ACC112 (cell line): ENCODE measurements at regions not wholly inside any gene's neighbourhood (a gene's known extent, or its start where the extent isn't known, plus 50 kb on each side); places are given as distances from the start of the nearest gene placed in this dataset.
"Not testable (repeated sequence)": the region's sequence is repeated elsewhere in the genome, so short reads cannot be mapped to it uniquely, and the experiment has no call there.

Experiments used
- H2AFZ ChIP-seq: fragments of 200-600 bp; sonication (generic); one replicate; pipeline ENCODE4 v1.6.0; 2017; ENCODE audit warnings: antibody characterized with exemption, low read length; ENCODE audit not compliant: unreplicated experiment
- H3K27ac ChIP-seq: fragments of 200-600 bp; sonication (generic); 2 replicates; pipeline ENCODE4 v1.5.1; 2014; ENCODE audit warnings: low read depth, mild to moderate bottlenecking, antibody characterized with exemption, low read length, moderate library complexity
- H3K27me3 ChIP-seq: fragments of 200-600 bp; sonication (generic); 2 replicates; pipeline ENCODE4 v1.6.1; 2014; ENCODE audit warnings: mild to moderate bottlenecking, antibody characterized with exemption, low read length, moderate library complexity, mixed read lengths; ENCODE audit not compliant: insufficient read depth
- H3K36me3 ChIP-seq: fragments of 200-600 bp; sonication (generic); 2 replicates; pipeline ENCODE4 v1.6.1; 2016; ENCODE audit warnings: mild to moderate bottlenecking, antibody characterized with exemption, low read length, moderate library complexity, mixed read lengths; ENCODE audit not compliant: insufficient read depth
- H3K4me1 ChIP-seq: fragments of 200-600 bp; sonication (generic); one replicate; pipeline ENCODE4 v1.6.1; 2016; ENCODE audit warnings: low read length, mixed read lengths; ENCODE audit not compliant: insufficient read depth, unreplicated experiment, control insufficient read depth
- H3K4me3 ChIP-seq: fragments of 200-600 bp; sonication (generic); 2 replicates; pipeline ENCODE4 v1.5.1; 2014; ENCODE audit warnings: mild to moderate bottlenecking, low read depth, low read length
- H3K79me2 ChIP-seq: fragments of 200-600 bp; sonication (generic); one replicate; pipeline ENCODE4 v1.6.0; 2016; ENCODE audit warnings: low read length; ENCODE audit not compliant: control insufficient read depth, unreplicated experiment, insufficient read depth

DNA sequence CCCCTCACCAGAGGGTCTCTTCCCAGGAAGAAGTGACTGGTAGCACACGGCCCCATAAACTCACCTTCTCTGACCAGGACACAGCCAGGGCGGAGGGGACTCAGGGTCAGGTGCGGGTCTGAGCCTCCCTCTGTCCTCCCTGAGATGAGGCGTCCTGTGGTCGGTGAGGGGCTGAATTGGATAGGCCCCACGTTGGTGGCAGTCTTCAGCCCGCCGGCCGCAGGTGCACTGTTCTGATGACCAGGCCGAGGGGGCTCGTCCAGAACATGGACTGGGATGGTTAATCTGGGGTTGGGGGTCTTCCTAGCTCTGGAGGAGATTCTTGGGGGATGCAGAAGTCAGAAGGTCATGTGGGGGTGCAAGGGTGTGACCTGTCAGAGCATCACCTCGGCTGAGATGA, 102.2 kb upstream of the PPP1R26 start:
- Histone ChIP-seq H2AFZ (no peak overlapping the region), H3K4me3 (no peak overlapping the region), H3K79me2 (no peaks in the 10 kb centered on the region), H3K36me3 (no peaks in the 10 kb centered on the region), H3K4me1 (no peaks in the 10 kb centered on the region), H3K27ac (no peak overlapping the region), H3K27me3 (peaks cover 34% of the 10 kb centered on the region)

DNA sequence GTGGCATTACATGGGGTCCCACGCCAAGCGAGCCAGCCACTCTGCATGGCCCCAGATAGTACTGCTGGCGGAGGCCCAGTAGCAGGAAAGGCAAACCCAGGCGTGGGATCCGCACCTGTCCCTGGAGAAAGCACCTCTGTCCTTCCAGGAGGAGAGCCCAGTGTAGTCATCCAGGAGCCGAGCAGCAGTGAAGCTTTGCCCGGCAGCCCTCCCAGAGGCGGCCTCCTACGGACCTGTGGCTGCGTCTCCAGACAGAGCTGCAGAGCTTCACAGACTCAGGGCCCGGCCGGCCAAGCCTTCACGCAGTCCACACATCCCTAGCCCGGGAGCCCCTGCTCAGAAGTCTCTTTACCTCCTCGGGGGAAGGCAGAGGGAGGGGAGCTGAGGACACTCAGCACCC, 100.8 kb upstream of the PPP1R26 start:
- no peaks in the 10 kb centered on the region for H3K4me1 ChIP-seq

DNA sequence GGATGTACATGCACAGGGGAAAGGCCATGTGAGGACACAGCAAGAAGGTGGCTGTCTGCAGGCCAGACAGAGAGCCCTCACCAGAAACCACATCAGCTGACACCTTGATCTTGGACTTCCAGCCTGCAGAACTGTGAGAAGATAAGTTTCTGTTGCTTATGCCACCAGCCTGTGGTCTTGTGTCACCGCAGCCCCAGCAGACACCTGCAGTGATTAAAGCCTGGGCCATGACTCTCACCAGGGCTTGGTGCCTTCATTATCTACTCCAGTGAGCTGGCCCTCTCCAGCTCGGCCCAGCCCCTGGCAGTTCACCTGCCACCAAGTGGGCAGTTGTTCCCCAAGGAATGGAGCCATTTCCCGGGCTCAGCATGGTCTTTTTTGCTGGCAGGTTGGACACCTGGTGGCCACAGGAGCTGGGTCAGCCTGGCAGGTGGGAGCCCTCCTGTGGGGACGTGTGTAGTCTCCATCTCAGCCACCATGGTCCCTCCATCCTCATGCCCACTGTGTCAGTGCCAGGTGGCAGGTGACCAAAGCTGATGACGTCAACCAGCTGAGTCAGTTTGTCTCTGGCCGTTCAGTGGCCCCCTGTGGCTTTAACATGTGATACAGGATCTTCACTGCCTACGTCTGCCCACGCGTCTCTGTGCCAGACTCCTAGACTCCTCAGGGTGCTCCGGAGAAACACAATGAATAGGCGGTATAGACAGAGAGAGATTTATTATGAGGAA, 99.9 kb upstream of the PPP1R26 start:
- Histone ChIP-seq H2AFZ (no peak overlapping the region), H3K4me1 (no peaks in the 10 kb centered on the region), H3K79me2 (no peaks in the 10 kb centered on the region), H3K27me3 (peaks cover 28% of the 10 kb centered on the region), H3K4me3 (no peak overlapping the region), H3K27ac (no peak overlapping the region), H3K36me3 (no peaks in the 10 kb centered on the region)

More for the DNA sequence above, 100.8 kb upstream of the PPP1R26 start:
- no peak overlapping the region for H2AFZ ChIP-seq
- H3K36me3 ChIP-seq: no peaks in the 10 kb centered on the region
- H3K4me3 ChIP-seq: no peak overlapping the region
- H3K27me3 ChIP-seq: peaks cover 34% of the 10 kb centered on the region
- no peaks in the 10 kb centered on the region for H3K79me2 ChIP-seq
- no peak overlapping the region for H3K27ac ChIP-seq

DNA sequence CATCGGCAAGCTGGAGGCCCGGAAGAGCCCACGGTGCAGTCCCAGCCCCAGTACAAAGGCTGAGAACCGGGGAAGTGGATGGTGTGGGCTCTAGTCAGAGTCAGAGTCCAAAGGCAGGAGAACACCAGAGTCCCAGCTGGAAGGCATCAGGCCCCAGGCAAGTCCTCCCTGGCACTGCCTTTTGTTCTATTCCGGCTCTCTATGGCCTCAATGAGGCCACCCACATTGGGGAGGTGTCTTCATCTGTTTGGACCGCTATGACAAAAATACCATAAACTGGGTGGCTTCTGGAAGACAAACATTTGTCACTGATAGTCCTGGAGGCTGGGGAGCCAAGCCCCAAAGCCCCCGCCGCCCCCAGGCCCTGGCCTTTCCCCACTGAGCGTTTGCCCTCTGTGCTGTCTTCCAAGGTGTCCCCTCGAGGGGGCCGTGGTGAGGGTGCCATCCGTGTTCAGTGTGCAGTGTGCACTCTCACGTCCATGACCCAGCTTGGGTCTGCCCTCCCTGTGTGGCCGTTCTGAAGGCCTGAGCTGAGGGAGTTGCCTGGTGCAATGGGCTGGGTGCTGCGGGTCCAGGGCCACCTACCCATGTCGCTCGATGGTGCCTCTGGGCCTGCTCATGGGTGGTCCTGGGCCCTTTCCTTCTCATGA, 99.1 kb upstream of the PPP1R26 start:
- Histone ChIP-seq H2AFZ (no peak overlapping the region), H3K4me1 (no peaks in the 10 kb centered on the region), H3K36me3 (no peaks in the 10 kb centered on the region), H3K79me2 (no peaks in the 10 kb centered on the region), H3K27me3 (peaks cover 22% of the 10 kb centered on the region), H3K27ac (no peak overlapping the region), H3K4me3 (no peak overlapping the region)

DNA sequence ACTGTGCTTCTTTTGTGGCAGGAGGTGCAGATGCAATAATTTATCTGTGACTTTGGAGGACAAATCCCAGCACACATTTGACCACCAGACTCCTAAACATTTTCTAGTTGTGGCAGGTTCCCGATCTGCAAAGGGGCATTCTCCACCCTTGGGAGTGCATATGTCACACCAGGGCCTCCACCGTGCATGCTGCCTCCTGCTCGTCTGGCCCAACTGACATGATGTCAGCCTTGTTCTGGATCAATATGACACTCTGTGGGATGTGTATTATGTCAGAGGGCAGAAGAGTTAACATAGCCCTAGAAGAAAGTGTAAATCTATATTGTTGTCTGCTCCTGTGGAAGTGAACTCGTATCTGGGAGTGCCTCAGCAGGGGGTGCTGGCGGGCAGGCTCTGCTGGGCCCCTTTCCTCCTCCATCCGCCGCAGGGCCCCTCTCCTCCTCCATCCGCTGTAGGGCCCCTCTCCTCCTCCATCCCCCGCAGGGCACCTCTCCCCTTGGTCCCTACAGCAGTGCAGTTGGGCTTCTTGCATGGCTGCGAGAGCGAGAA, 97.7 kb upstream of the PPP1R26 start:
- Histone ChIP-seq H3K4me1 (no peaks in the 10 kb centered on the region), H3K27ac (no peak overlapping the region), H3K79me2 (no peaks in the 10 kb centered on the region), H2AFZ (no peak overlapping the region), H3K4me3 (no peak overlapping the region), H3K36me3 (no peaks in the 10 kb centered on the region), H3K27me3 (peaks cover 8% of the 10 kb centered on the region; the same call in 1 of the 2 replicates)

DNA sequence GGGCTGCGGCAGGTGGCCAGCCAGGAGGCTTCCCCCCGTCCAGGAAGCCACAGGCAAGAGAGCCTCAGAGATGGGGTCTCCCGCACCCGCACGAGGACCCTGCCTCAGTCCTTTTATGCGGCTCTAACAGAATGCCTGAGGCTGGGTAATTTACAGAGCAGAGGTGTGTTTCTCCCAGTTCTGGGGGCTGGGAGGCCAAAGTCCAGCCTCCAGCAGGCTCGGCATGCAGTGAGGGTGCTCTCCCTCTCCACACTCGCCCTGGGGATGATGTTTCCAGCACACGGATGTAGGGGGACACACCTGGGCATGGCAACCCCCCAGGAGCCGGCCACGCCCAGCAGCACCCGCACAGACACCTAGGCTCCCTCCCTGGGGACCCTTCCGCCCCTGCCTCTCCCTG, 95.4 kb upstream of the PPP1R26 start:
- no peaks in the 10 kb centered on the region for H3K79me2 ChIP-seq

DNA sequence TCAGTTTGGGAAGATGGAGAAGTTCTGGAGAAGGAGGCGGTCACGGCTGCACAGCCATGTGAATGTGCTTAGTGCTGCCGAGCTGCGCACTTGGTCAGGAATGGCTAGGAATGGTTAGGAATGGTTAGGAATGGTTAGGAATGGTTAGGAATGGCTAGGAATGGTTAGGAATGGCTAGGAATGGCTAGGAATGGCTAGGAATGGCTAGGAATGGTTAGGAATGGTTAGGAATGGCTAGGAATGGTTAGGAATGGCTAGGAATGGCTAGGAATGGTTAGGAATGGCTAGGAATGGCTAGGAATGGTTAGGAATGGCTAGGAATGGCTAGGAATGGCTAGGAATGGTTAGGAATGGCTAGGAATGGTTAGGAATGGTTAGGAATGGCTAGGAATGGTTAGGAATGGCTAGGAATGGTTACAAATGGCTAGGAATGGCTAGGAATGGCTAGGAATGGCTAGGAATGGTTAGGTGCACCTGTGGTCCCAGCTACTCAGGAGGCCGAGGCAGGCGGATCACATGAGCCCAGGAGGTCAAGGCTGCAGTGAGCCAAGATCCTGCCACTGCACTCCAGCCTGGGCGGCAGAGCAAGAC, 94.7 kb upstream of the PPP1R26 start:
- not testable (repeated sequence) for H3K4me3 ChIP-seq, H3K36me3 ChIP-seq, H2AFZ ChIP-seq, H3K79me2 ChIP-seq, H3K4me1 ChIP-seq, H3K27me3 ChIP-seq, H3K27ac ChIP-seq

More for the DNA sequence above, 95.4 kb upstream of the PPP1R26 start:
- Histone ChIP-seq H3K4me3 (no peak overlapping the region), H3K36me3 (no peaks in the 10 kb centered on the region), H3K27ac (no peak overlapping the region), H2AFZ (no peak overlapping the region), H3K4me1 (no peaks in the 10 kb centered on the region), H3K27me3 (no peaks in the 10 kb centered on the region)

DNA sequence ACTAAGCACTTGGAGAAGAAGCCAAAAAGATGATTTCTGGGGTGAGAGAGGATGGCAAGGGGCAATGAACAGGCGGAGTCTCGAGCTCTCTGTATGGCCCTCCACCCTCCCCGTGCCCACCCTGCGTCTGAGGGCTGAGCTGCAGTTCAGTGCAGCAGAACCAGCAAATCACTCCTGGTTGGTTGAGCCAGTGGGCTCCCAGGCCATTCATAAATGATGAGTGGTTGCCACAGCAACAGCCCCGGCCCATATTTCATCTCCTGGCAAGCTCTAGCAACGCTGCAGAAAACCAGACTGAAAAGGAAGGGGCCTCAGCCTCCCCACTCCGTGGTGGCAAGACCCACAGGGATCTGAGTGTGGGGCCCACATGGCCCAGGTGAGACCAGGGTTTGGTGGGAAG, 93.8 kb upstream of the PPP1R26 start:
- Histone ChIP-seq H3K79me2 (no peaks in the 10 kb centered on the region), H3K4me3 (no peak overlapping the region), H3K27me3 (no peaks in the 10 kb centered on the region), H3K4me1 (no peaks in the 10 kb centered on the region), H2AFZ (no peak overlapping the region), H3K36me3 (no peaks in the 10 kb centered on the region), H3K27ac (no peak overlapping the region)

DNA sequence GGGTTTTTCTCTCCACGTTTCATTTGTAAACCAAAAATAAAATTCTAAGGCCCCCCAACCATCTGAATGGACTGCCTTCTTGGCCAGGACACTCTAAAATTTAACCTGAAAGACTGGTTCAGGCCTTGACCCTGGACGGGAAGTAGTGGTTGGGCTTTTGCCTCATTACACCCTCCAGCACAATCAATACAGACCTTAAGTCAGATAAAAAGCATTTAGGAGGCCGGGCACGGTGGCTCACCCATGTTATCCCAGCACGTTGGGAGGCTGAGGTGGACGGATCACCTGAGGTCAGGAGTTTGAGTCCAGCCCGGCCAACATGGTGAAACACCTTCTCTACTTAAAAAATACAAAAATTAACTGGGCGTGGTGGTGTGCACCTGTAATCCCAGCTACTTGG, 91.6 kb upstream of the PPP1R26 start:
- Histone ChIP-seq H3K4me1 (no peaks in the 10 kb centered on the region), H3K27ac (no peak overlapping the region), H2AFZ (no peak overlapping the region), H3K79me2 (no peaks in the 10 kb centered on the region), H3K27me3 (peaks cover 4% of the 10 kb centered on the region; the same call in 1 of the 2 replicates), H3K4me3 (no peak overlapping the region), H3K36me3 (no peaks in the 10 kb centered on the region)

DNA sequence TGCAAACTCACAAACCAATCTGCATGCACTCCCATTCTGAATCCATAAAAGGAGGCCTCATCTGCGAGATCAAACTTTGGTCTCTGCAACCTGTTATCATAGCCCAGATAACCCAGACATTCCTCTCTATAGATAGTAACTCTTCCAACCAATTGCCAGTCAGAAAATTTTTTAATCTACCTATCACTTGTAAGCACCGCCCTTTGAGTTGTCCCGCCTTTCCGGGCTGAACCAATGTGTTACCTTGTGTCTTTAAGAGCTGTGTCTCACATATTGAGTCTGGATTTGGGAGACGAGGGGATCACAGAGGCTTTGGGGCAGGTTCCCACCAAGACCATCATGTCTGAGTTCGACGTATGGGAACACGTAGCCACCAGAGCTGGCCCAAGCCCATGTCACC, 91.1 kb upstream of the PPP1R26 start:
- Histone ChIP-seq H3K27ac (no peak overlapping the region), H2AFZ (no peak overlapping the region), H3K79me2 (no peaks in the 10 kb centered on the region), H3K36me3 (no peaks in the 10 kb centered on the region), H3K4me1 (no peaks in the 10 kb centered on the region), H3K4me3 (no peak overlapping the region), H3K27me3 (peaks cover 4% of the 10 kb centered on the region; the same call in 1 of the 2 replicates)
